ENCODE measurements at regions not wholly inside any gene's neighbourhood (a gene's known extent, or its start where the extent isn't known, plus 50 kb on each side); places are given as distances from the start of the nearest gene placed in this dataset.

DNA sequence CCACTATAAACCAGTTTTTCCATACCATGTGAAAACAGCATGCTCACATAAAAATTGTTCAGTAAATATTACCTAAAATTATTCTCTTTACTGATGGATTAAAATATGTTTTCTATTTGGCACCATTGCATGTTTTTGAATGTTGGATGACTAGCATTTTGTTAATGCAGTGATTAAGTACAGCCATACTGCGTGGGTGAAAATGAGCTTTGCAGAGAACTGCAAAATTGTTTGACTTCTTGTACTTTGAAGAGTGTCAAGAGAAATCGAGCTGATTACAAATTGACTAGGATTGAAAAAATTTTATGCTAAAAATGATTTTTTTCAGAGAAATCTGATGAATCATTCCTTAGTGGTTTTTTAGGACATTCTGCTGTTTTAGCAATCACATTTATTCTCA, 452.9 kb downstream of the RPL10L start:
- no peak for TF ChIP-seq JUND (IDR thresholded peaks at IDR 0.05; ENCODE audit: low read depth)
- DNase-seq (ENCODE audit: low read depth in 1 of 2, low spot score in 1 of 2), result no peak
- in situ Hi-C loops (cut with HindIII; ENCODE audit: low pct_unique_long_range_greater_than_20kb, low sequenced_read_pairs), result no loop called here

DNA sequence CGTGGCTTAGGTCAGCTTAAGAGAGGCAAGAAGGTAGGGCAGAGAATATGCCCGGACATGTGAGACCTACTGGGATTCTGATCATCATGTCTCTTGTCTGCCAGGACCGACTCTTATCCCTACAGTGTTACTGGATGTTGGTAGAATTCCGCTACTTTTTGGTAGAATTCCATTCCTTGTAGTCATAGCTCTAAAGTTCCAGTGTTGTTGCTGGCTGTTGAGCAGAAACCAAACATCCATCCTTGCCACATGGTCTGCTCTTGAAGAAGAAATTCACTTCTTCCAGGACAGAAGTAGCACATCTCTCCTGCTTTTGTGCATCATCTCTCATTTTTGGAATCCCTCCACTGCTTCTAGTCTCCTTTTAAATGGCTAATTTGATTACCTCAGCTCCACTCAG, 453.7 kb downstream of the RPL10L start:
- no peak for DNase-seq (ENCODE audit: low read depth in 1 of 2, low spot score in 1 of 2)
- no peak for TF ChIP-seq JUND (IDR thresholded peaks at IDR 0.05; ENCODE audit: low read depth)
- in situ Hi-C loops (cut with HindIII; ENCODE audit: low pct_unique_long_range_greater_than_20kb, low sequenced_read_pairs), result no loop called here

Data from T47D (cell line).